OCI-LY1 (cell line): ENCODE measurements at regions not wholly inside any gene's neighbourhood (a gene's known extent, or its start where the extent isn't known, plus 50 kb on each side); places are given as distances from the start of the nearest gene placed in this dataset.

Experiments used
- H2AFZ ChIP-seq: fragments of 200-600 bp; sonication (generic), shearing (Covaris generic); 2 replicates; pipeline ENCODE4 v1.6.0; 2014; ENCODE audit warnings: antibody characterized with exemption, mild to moderate bottlenecking, low read length
- H3F3A ChIP-seq: fragments of 200-600 bp; sonication (generic), shearing (Covaris generic); 2 replicates; pipeline ENCODE4 v1.6.0; 2014; ENCODE audit warnings: mild to moderate bottlenecking, antibody characterized with exemption, low read length, moderate library complexity; ENCODE audit not compliant: insufficient read depth
- H3K27ac ChIP-seq: fragments of 200-600 bp; sonication (generic); 2 replicates; pipeline ENCODE4 v1.5.1; 2014; ENCODE audit warnings: low read length, mixed run types, mild to moderate bottlenecking, low read depth; ENCODE audit not compliant: poor library complexity, severe bottlenecking
- H3K27me3 ChIP-seq: fragments of 200-600 bp; sonication (generic); 2 replicates; pipeline ENCODE4 v1.6.0; 2014; ENCODE audit warnings: antibody characterized with exemption, mild to moderate bottlenecking, low read length, moderate library complexity; ENCODE audit not compliant: insufficient read depth
- H3K36me3 ChIP-seq: fragments of 200-600 bp; sonication (generic); 2 replicates; pipeline ENCODE4 v1.6.1; 2014; ENCODE audit warnings: mild to moderate bottlenecking, antibody characterized with exemption, low read length, moderate library complexity, mixed read lengths; ENCODE audit not compliant: insufficient read depth
- H3K4me1 ChIP-seq: fragments of 200-600 bp; sonication (generic); 2 replicates; pipeline ENCODE4 v1.5.1; 2014; ENCODE audit warnings: mild to moderate bottlenecking, low read length, moderate library complexity; ENCODE audit not compliant: insufficient read depth, severe bottlenecking
- H3K4me2 ChIP-seq: fragments of 200-600 bp; sonication (generic), shearing (Covaris generic); 2 replicates; pipeline ENCODE4 v1.6.1; 2014; ENCODE audit warnings: low read length
- H3K4me3 ChIP-seq: fragments of 200-600 bp; sonication (generic); 2 replicates; pipeline ENCODE4 v1.5.1; 2014; ENCODE audit warnings: low read length, low read depth, mild to moderate bottlenecking, mixed read lengths; ENCODE audit not compliant: poor library complexity, severe bottlenecking
- H3K79me2 ChIP-seq: fragments of 200-600 bp; shearing (Covaris generic); 2 replicates; pipeline ENCODE4 v1.6.1; 2016; ENCODE audit warnings: mixed run types, low read length, mixed read lengths; ENCODE audit not compliant: insufficient read depth
- H3K9ac ChIP-seq: fragments of 200-600 bp; sonication (generic), shearing (Covaris generic); 2 replicates; pipeline ENCODE4 v1.6.1; 2014; ENCODE audit warnings: mild to moderate bottlenecking, low read length, mixed read lengths
- H3K9me2 ChIP-seq: fragments of 200-600 bp; sonication (generic), shearing (Covaris generic); 2 replicates; pipeline ENCODE4 v1.6.1; 2014; ENCODE audit warnings: low read depth, mild to moderate bottlenecking, low read length, mixed read lengths
- H3K9me3 ChIP-seq: fragments of 200-600 bp; shearing (Covaris generic); 2 replicates; pipeline ENCODE4 v1.6.1; 2014; ENCODE audit warnings: low read length, mixed read lengths
- H4K20me1 ChIP-seq: fragments of 200-600 bp; sonication (generic), shearing (Covaris generic); 2 replicates; pipeline ENCODE4 v1.6.0; 2016; ENCODE audit warnings: mild to moderate bottlenecking, low read length; ENCODE audit not compliant: insufficient read depth
- EZH2 ChIP-seq: fragments of 200-600 bp; sonication (generic), shearing (Covaris generic); IDR thresholded peaks from 2 replicates; pipeline ENCODE4 v1.8.0; 2017; ENCODE audit warnings: borderline replicate concordance, mixed run types, mild to moderate bottlenecking, antibody characterized with exemption, low read length, moderate library complexity, mixed read lengths
- TF ChIP-seq, protein P1 (sequence below): fragments of 200-600 bp; sonication (generic), shearing (Covaris generic); IDR thresholded peaks from 2 replicates; pipeline ENCODE4 v1.5.1; 2017; ENCODE audit warnings: mild to moderate bottlenecking, antibody characterized with exemption, low read length, moderate library complexity, mixed read lengths

DNA sequence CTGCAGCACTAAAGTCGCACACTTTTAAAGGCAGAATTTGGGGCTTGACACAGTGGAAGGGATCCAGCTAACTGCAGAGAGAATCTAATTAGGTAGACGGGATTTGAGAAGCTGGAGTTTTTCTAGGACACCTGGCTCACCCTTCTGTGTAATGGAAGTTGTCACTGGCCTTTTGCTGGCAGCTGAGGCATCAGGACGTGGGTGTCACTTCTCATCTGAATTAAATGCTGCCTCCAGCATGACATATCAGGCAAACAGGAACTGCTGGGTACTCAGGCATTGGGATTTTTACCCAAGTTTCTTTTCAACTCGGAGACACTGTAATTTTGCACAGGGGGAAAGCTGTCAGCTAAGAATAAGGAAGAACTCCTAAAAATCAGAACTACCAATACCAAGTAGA, 861.9 kb upstream of the ARPP21 start:
- Histone ChIP-seq H3K27ac (no peak overlapping the region), H3K27me3 (no peaks in the 10 kb centered on the region), H3K79me2 (no peaks in the 10 kb centered on the region), H3K4me3 (no peak overlapping the region), H2AFZ (no peak overlapping the region), H3F3A (no peaks in the 10 kb centered on the region), H3K4me2 (no peak overlapping the region), H3K9me3 (no peaks in the 10 kb centered on the region), H3K9me2 (no peaks in the 10 kb centered on the region), H4K20me1 (no peaks in the 10 kb centered on the region), H3K4me1 (peaks cover 16% of the 10 kb centered on the region), H3K9ac (no peak overlapping the region), H3K36me3 (no peaks in the 10 kb centered on the region)
- TF ChIP-seq EZH2: no peak

DNA sequence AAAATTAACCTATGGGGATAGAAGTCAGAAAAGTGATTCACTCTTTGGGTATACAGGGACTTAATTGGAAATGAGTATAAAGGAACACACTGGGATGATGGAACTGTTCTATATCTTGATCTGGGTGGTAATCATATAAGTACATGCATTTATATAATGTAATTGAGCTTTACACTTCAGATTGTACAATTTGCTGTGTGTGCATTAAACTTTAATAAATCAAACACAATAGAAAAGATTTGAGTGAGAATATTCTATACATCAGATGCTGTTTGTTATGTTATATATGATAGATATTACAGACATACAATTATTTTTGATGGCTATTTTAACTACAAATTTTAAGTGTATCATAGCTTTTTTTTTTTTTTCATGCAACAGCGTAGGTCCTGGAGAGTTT, 860.2 kb upstream of the ARPP21 start:
- no peak overlapping the region for H3K27ac ChIP-seq

DNA sequence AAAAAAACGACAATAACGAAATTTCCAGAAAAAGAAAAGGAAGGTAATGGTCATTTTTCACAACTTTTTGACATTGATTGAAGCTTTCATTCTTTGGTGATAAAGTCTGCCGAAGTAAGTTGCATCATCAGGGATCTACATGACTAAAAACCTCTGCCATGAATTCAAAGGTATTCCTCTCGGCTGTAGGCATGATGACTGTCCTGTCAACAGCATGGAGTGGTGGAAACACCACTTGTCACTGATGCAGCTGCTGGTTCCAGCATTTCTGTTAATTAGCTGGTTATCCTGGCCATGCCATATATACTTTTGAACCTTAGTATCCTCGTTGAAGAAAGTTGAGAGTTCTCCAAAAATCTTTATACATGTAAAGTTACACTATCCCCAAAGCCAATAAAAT, 859.0 kb upstream of the ARPP21 start:
- no peak overlapping the region for H3K4me3 ChIP-seq
- H4K20me1 ChIP-seq: no peaks in the 10 kb centered on the region
- no peak for TF ChIP-seq EZH2
- TF ChIP-seq, protein P1, sequence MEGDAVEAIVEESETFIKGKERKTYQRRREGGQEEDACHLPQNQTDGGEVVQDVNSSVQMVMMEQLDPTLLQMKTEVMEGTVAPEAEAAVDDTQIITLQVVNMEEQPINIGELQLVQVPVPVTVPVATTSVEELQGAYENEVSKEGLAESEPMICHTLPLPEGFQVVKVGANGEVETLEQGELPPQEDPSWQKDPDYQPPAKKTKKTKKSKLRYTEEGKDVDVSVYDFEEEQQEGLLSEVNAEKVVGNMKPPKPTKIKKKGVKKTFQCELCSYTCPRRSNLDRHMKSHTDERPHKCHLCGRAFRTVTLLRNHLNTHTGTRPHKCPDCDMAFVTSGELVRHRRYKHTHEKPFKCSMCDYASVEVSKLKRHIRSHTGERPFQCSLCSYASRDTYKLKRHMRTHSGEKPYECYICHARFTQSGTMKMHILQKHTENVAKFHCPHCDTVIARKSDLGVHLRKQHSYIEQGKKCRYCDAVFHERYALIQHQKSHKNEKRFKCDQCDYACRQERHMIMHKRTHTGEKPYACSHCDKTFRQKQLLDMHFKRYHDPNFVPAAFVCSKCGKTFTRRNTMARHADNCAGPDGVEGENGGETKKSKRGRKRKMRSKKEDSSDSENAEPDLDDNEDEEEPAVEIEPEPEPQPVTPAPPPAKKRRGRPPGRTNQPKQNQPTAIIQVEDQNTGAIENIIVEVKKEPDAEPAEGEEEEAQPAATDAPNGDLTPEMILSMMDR: no peak
- no peak overlapping the region for H3K4me2 ChIP-seq
- no peaks in the 10 kb centered on the region for H3K36me3 ChIP-seq
- H3K9ac ChIP-seq: no peak overlapping the region
- H3K79me2 ChIP-seq: no peaks in the 10 kb centered on the region
- no peak overlapping the region for H3K27ac ChIP-seq
- no peak overlapping the region for H2AFZ ChIP-seq
- no peaks in the 10 kb centered on the region for H3K27me3 ChIP-seq
- no peaks in the 10 kb centered on the region for H3K9me2 ChIP-seq
- no peaks in the 10 kb centered on the region for H3F3A ChIP-seq
- no peaks in the 10 kb centered on the region for H3K9me3 ChIP-seq
- peaks cover 23% of the 10 kb centered on the region for H3K4me1 ChIP-seq

More for the DNA sequence above, 860.2 kb upstream of the ARPP21 start:
- no peaks in the 10 kb centered on the region for H4K20me1 ChIP-seq
- H2AFZ ChIP-seq: no peak overlapping the region
- H3K79me2 ChIP-seq: no peaks in the 10 kb centered on the region
- H3K36me3 ChIP-seq: no peaks in the 10 kb centered on the region
- no peak overlapping the region for H3K9ac ChIP-seq
- no peaks in the 10 kb centered on the region for H3K9me3 ChIP-seq
- no peaks in the 10 kb centered on the region for H3K27me3 ChIP-seq
- H3K4me2 ChIP-seq: no peak overlapping the region
- H3K9me2 ChIP-seq: no peaks in the 10 kb centered on the region
- TF ChIP-seq, protein P1: no peak
- no peak for TF ChIP-seq EZH2
- H3K4me1 ChIP-seq: peaks cover 23% of the 10 kb centered on the region
- H3F3A ChIP-seq: no peaks in the 10 kb centered on the region
- no peak overlapping the region for H3K4me3 ChIP-seq

DNA sequence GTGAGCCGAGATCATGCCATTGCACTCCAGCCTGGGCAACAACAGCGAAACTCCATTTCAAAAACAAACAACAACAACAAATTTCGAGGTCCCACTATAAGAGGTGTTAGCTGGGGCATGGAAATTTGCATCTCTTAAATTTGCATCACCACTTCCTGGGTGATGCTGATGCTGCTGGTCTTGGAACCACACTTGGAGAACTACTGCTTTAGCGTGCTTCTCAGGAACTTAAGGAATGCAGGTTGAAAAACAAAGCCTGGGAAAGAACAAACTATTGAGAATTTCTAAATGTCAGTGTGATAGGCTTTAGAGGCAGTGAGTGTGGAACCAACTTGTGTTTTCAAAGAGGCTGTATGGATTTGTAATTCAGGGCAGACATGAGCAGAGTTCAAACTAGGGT, 858.4 kb upstream of the ARPP21 start:
- no peak overlapping the region; the same call in 1 of the 2 replicates for H2AFZ ChIP-seq
- no peaks in the 10 kb centered on the region for H3K27me3 ChIP-seq
- TF ChIP-seq EZH2: no peak
- TF ChIP-seq, protein P1: no peak
- no peak overlapping the region for H3K27ac ChIP-seq
- H3K9me3 ChIP-seq: no peaks in the 10 kb centered on the region
- peaks cover 23% of the 10 kb centered on the region for H3K4me1 ChIP-seq
- H4K20me1 ChIP-seq: no peaks in the 10 kb centered on the region
- H3K36me3 ChIP-seq: no peaks in the 10 kb centered on the region
- H3K9ac ChIP-seq: no peak overlapping the region
- H3K9me2 ChIP-seq: no peaks in the 10 kb centered on the region
- no peaks in the 10 kb centered on the region for H3F3A ChIP-seq
- no peak overlapping the region for H3K4me2 ChIP-seq
- H3K79me2 ChIP-seq: no peaks in the 10 kb centered on the region
- H3K4me3 ChIP-seq: no peak overlapping the region
